Hepatocyte (in vitro differentiated cells): ENCODE measurements at regions not wholly inside any gene's neighbourhood (a gene's known extent, or its start where the extent isn't known, plus 50 kb on each side); places are given as distances from the start of the nearest gene placed in this dataset.

Source experiments
- DNase-seq: peaks from one replicate; pipeline ENCODE4 v3.0.0-alpha.2; 2016; ENCODE audit warnings: low spot score
- H2AFZ ChIP-seq: fragments of 200-600 bp; sonication (generic); 2 replicates; pipeline ENCODE4 v1.6.0; 2016; ENCODE audit warnings: antibody characterized with exemption, mild to moderate bottlenecking
- H3K27ac ChIP-seq: fragments of 200-600 bp; sonication (generic); 2 replicates; pipeline ENCODE4 v1.5.1; 2016; ENCODE audit warnings: mild to moderate bottlenecking
- H3K27me3 ChIP-seq: fragments of 200-600 bp; sonication (generic); 2 replicates; pipeline ENCODE4 v1.6.1; 2016
- H3K36me3 ChIP-seq: fragments of 200-600 bp; sonication (generic); replicated peaks from 2 replicates; pipeline ENCODE4 v1.5.1; 2016; ENCODE audit warnings: low read depth; ENCODE audit not compliant: insufficient read depth
- H3K4me1 ChIP-seq: fragments of 200-600 bp; sonication (generic); 2 replicates; pipeline ENCODE4 v1.5.1; 2016; ENCODE audit warnings: mild to moderate bottlenecking, moderate library complexity; ENCODE audit not compliant: insufficient read depth
- H3K4me2 ChIP-seq: fragments of 200-600 bp; sonication (generic); 2 replicates; pipeline ENCODE4 v1.6.0; 2016
- H3K4me3 ChIP-seq: fragments of 200-600 bp; sonication (generic); 2 replicates; pipeline ENCODE4 v1.5.1; 2016; ENCODE audit warnings: mild to moderate bottlenecking
- H3K79me2 ChIP-seq: fragments of 200-600 bp; sonication (generic); 2 replicates; pipeline ENCODE4 v1.6.0; 2017; ENCODE audit warnings: mild to moderate bottlenecking
- H3K9me2 ChIP-seq: fragments of 200-600 bp; sonication (generic); replicated peaks from 2 replicates; pipeline ENCODE4 v1.6.0; 2017; ENCODE audit warnings: mild to moderate bottlenecking; ENCODE audit not compliant: insufficient read depth
- H3K9me3 ChIP-seq: fragments of 200-600 bp; sonication (generic); 2 replicates; pipeline ENCODE4 v1.5.1; 2016; ENCODE audit warnings: low read depth, mild to moderate bottlenecking
- H4K20me1 ChIP-seq: fragments of 200-600 bp; sonication (generic); 2 replicates; pipeline ENCODE4 v1.6.0; 2016; ENCODE audit warnings: mild to moderate bottlenecking; ENCODE audit not compliant: insufficient read depth, poor library complexity, severe bottlenecking
- CTCF ChIP-seq: fragments of 200-600 bp; sonication (generic); IDR thresholded peaks from 2 replicates; pipeline ENCODE4 v1.5.1; 2016; ENCODE audit warnings: antibody characterized with exemption, mild to moderate bottlenecking; ENCODE audit not compliant: poor library complexity
- EZH2 ChIP-seq: fragments of 200-600 bp; sonication (generic); IDR thresholded peaks from 2 replicates; pipeline ENCODE4 v1.6.1; 2016; ENCODE audit warnings: antibody characterized with exemption, mild to moderate bottlenecking, borderline replicate concordance
- EZH2phosphoT487 ChIP-seq: fragments of 200-600 bp; sonication (generic); IDR thresholded peaks from one replicate; pipeline ENCODE4 v1.6.1; 2018; ENCODE audit warnings: antibody characterized with exemption, mild to moderate bottlenecking, low read depth, moderate library complexity; ENCODE audit not compliant: unreplicated experiment, severe bottlenecking
- WGBS: methylation state at CpG from one replicate; pipeline ENCODE4 v1.1.6; 2016; ENCODE audit warnings: low lambda C conversion rate; ENCODE audit errors: missing lambda C conversion rate; 5-methylcytosine and 5-hydroxymethylcytosine counted together

- H3K27me3 ChIP-seq: no peaks in the 10 kb centered on the region
- H3K27ac ChIP-seq: no peak overlapping the region
- WGBS: 95% methylated on average over 4 of the region's 4 CpGs
- H4K20me1 ChIP-seq: no peaks in the 10 kb centered on the region
- peaks cover 5% of the 10 kb centered on the region for H3K4me1 ChIP-seq
- no peak overlapping the region for H2AFZ ChIP-seq
- H3K79me2 ChIP-seq: no peaks in the 10 kb centered on the region
- H3K4me3 ChIP-seq: no peak overlapping the region
- H3K4me2 ChIP-seq: no peak overlapping the region
- no peaks in the 10 kb centered on the region for H3K9me2 ChIP-seq
- H3K36me3 ChIP-seq: no peaks in the 10 kb centered on the region
- H3K9me3 ChIP-seq: no peaks in the 10 kb centered on the region
- no peak for DNase-seq
- no peak for TF ChIP-seq EZH2
- TF ChIP-seq CTCF: no peak
- no peak for TF ChIP-seq EZH2phosphoT487
These were observed 60.5 kb upstream of the DUSP22 start for GRCh38 chr6:231779-232178.

DNA sequence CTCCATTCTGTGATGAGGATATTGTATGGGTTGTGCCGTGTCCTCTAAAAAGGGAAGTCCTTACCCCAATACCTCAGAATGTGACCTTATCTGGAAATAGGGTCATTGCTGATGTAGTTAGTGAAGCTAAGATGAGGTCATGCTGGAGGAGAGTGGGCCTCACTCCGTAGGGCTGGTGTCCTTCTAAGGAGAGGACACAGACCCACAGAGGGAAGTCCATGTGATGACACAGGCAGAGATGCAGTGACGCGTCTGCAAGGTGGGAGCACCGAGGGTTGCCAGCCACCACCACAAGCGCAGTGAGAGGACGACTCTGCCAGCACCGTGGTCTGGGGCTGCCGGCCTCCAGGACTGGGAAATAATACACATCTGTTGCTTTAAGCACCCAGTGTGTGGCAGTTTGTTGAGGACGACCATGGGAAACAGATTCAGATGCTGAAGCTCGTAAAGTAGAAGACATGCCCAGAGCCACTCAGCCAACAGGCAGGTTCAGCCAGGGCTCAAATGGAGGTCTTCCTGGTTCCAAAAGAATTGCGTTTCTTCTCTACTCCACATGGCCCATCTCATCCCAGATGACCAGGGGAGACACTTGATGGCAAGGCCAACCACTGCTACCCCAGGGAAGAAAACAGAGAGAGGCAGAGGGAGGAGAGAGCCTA lies 59.2 kb upstream of the DUSP22 start:
- Histone ChIP-seq H3K27ac (no peak overlapping the region), H3K4me1 (peaks cover 5% of the 10 kb centered on the region), H3K27me3 (no peaks in the 10 kb centered on the region), H4K20me1 (no peaks in the 10 kb centered on the region), H3K9me3 (no peaks in the 10 kb centered on the region), H3K4me2 (no peak overlapping the region), H3K36me3 (no peaks in the 10 kb centered on the region), H3K79me2 (no peaks in the 10 kb centered on the region), H2AFZ (no peak overlapping the region), H3K4me3 (no peak overlapping the region), H3K9me2 (no peaks in the 10 kb centered on the region)
- WGBS: 91% methylated on average over 12 of the region's 12 CpGs
- no peak for TF ChIP-seq EZH2phosphoT487
- TF ChIP-seq EZH2: no peak
- no peak for TF ChIP-seq CTCF
- DNase-seq: no peak

- H3K9me3 ChIP-seq: no peaks in the 10 kb centered on the region
- no peaks in the 10 kb centered on the region for H3K79me2 ChIP-seq
- no peak overlapping the region for H3K27ac ChIP-seq
- no peak overlapping the region for H2AFZ ChIP-seq
- 98% methylated on average over 3 of the region's 3 CpGs for WGBS
- no peak overlapping the region for H3K4me3 ChIP-seq
- no peaks in the 10 kb centered on the region for H3K36me3 ChIP-seq
- no peaks in the 10 kb centered on the region for H3K9me2 ChIP-seq
- no peak overlapping the region for H3K4me2 ChIP-seq
- peaks cover 5% of the 10 kb centered on the region for H3K4me1 ChIP-seq
- TF ChIP-seq CTCF: no peak
- no peak for TF ChIP-seq EZH2phosphoT487
- no peak for TF ChIP-seq EZH2
- no peak for DNase-seq
- H3K27me3 ChIP-seq: no peaks in the 10 kb centered on the region
- no peaks in the 10 kb centered on the region for H4K20me1 ChIP-seq
These were observed 57.4 kb upstream of the DUSP22 start for GRCh38 chr6:234706-235372.
